ENCODE measurements at regions not wholly inside any gene's neighbourhood (a gene's known extent, or its start where the extent isn't known, plus 50 kb on each side); places are given as distances from the start of the nearest gene placed in this dataset.

GRCh38 chr1:232379063-232379434 is 250.9 kb downstream of the SIPA1L2 start:
- no peak for TF ChIP-seq CTCF (IDR thresholded peaks at IDR 0.05; ENCODE audit: insufficient read depth, low read length)
- no peak for TF ChIP-seq POLR2AphosphoS5 (IDR thresholded peaks at IDR 0.05; ENCODE audit: low read depth)
- TF ChIP-seq, protein P1, sequence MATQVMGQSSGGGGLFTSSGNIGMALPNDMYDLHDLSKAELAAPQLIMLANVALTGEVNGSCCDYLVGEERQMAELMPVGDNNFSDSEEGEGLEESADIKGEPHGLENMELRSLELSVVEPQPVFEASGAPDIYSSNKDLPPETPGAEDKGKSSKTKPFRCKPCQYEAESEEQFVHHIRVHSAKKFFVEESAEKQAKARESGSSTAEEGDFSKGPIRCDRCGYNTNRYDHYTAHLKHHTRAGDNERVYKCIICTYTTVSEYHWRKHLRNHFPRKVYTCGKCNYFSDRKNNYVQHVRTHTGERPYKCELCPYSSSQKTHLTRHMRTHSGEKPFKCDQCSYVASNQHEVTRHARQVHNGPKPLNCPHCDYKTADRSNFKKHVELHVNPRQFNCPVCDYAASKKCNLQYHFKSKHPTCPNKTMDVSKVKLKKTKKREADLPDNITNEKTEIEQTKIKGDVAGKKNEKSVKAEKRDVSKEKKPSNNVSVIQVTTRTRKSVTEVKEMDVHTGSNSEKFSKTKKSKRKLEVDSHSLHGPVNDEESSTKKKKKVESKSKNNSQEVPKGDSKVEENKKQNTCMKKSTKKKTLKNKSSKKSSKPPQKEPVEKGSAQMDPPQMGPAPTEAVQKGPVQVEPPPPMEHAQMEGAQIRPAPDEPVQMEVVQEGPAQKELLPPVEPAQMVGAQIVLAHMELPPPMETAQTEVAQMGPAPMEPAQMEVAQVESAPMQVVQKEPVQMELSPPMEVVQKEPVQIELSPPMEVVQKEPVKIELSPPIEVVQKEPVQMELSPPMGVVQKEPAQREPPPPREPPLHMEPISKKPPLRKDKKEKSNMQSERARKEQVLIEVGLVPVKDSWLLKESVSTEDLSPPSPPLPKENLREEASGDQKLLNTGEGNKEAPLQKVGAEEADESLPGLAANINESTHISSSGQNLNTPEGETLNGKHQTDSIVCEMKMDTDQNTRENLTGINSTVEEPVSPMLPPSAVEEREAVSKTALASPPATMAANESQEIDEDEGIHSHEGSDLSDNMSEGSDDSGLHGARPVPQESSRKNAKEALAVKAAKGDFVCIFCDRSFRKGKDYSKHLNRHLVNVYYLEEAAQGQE (IDR thresholded peaks at IDR 0.05; ENCODE audit: insufficient replicate concordance, low read depth) = no peak
- TF ChIP-seq GABPA (IDR thresholded peaks at IDR 0.05; ENCODE audit: low read depth) = no peak
